ENCODE measurements at regions not wholly inside any gene's neighbourhood (a gene's known extent, or its start where the extent isn't known, plus 50 kb on each side); places are given as distances from the start of the nearest gene placed in this dataset.

GRCh38 chr12:77687321-77687720 is 143.4 kb upstream of the NAV3 start:
- Mint-ChIP-seq H3K9me3 (no peaks in the 10 kb centered on the region), H3K4me3 (no peak overlapping the region), H3K36me3 (ENCODE audit: low read depth) (no peaks in the 10 kb centered on the region), H3K27me3 (ENCODE audit: low read depth) (no peaks in the 10 kb centered on the region), H3K4me1 (ENCODE audit: low read depth) (no peaks in the 10 kb centered on the region), H3K27ac (no peak overlapping the region)
- DNase-seq (ENCODE audit: low spot score): no peak

- Mint-ChIP-seq H3K36me3 (ENCODE audit: low read depth) (no peaks in the 10 kb centered on the region), H3K27me3 (ENCODE audit: low read depth) (no peaks in the 10 kb centered on the region), H3K27ac (no peak overlapping the region), H3K4me3 (no peak overlapping the region), H3K4me1 (ENCODE audit: low read depth) (no peaks in the 10 kb centered on the region), H3K9me3 (no peaks in the 10 kb centered on the region)
- no peak for DNase-seq (ENCODE audit: low spot score)
Measured at GRCh38 chr12:77686760-77687159, 143.9 kb upstream of the NAV3 start.

- no peaks in the 10 kb centered on the region for H3K9me3 Mint-ChIP-seq
Measured at GRCh38 chr12:77685901-77686300, 144.8 kb upstream of the NAV3 start.

GRCh38 chr12:77685112-77685511 is 145.6 kb upstream of the NAV3 start:
- DNase-seq (ENCODE audit: low spot score): no peak

More at GRCh38 chr12:77685901-77686300, 144.8 kb upstream of the NAV3 start:
- DNase-seq (ENCODE audit: low spot score): no peak
- no peaks in the 10 kb centered on the region for H3K27me3 Mint-ChIP-seq (ENCODE audit: low read depth)
- no peak overlapping the region for H3K27ac Mint-ChIP-seq
- no peaks in the 10 kb centered on the region for H3K4me1 Mint-ChIP-seq (ENCODE audit: low read depth)
- no peaks in the 10 kb centered on the region for H3K36me3 Mint-ChIP-seq (ENCODE audit: low read depth)
- no peak overlapping the region for H3K4me3 Mint-ChIP-seq

GRCh38 chr12:77682488-77682887 is 148.2 kb upstream of the NAV3 start:
- Mint-ChIP-seq H3K36me3 (ENCODE audit: low read depth) (no peaks in the 10 kb centered on the region), H3K27ac (no peak overlapping the region), H3K4me3 (no peak overlapping the region), H3K9me3 (no peaks in the 10 kb centered on the region), H3K27me3 (ENCODE audit: low read depth) (no peaks in the 10 kb centered on the region), H3K4me1 (ENCODE audit: low read depth) (no peaks in the 10 kb centered on the region)
- DNase-seq (ENCODE audit: low spot score): no peak

More at GRCh38 chr12:77685112-77685511, 145.6 kb upstream of the NAV3 start:
- Mint-ChIP-seq H3K27me3 (ENCODE audit: low read depth) (no peaks in the 10 kb centered on the region), H3K4me1 (ENCODE audit: low read depth) (no peaks in the 10 kb centered on the region), H3K27ac (no peak overlapping the region), H3K4me3 (no peak overlapping the region), H3K9me3 (no peaks in the 10 kb centered on the region), H3K36me3 (ENCODE audit: low read depth) (no peaks in the 10 kb centered on the region)

GRCh38 chr12:77681726-77682125 is 149.0 kb upstream of the NAV3 start:
- Mint-ChIP-seq H3K27me3 (ENCODE audit: low read depth) (no peaks in the 10 kb centered on the region), H3K4me3 (no peak overlapping the region), H3K4me1 (ENCODE audit: low read depth) (no peaks in the 10 kb centered on the region), H3K9me3 (no peaks in the 10 kb centered on the region), H3K27ac (no peak overlapping the region), H3K36me3 (ENCODE audit: low read depth) (no peaks in the 10 kb centered on the region)
- DNase-seq (ENCODE audit: low spot score): no peak

- Mint-ChIP-seq H3K4me1 (ENCODE audit: low read depth) (no peaks in the 10 kb centered on the region), H3K36me3 (ENCODE audit: low read depth) (no peaks in the 10 kb centered on the region), H3K27me3 (ENCODE audit: low read depth) (no peaks in the 10 kb centered on the region), H3K27ac (no peak overlapping the region), H3K9me3 (no peaks in the 10 kb centered on the region), H3K4me3 (no peak overlapping the region)
- DNase-seq (ENCODE audit: low spot score): no peak
Measured at GRCh38 chr12:77679686-77680085, 151.0 kb upstream of the NAV3 start.

GRCh38 chr12:77678621-77679020 is 152.1 kb upstream of the NAV3 start:
- H3K36me3 Mint-ChIP-seq (ENCODE audit: low read depth): no peaks in the 10 kb centered on the region
- no peaks in the 10 kb centered on the region for H3K27me3 Mint-ChIP-seq (ENCODE audit: low read depth)
- H3K4me1 Mint-ChIP-seq (ENCODE audit: low read depth): no peaks in the 10 kb centered on the region
- H3K9me3 Mint-ChIP-seq: no peaks in the 10 kb centered on the region
- no peak for DNase-seq (ENCODE audit: low spot score)
- H3K4me3 Mint-ChIP-seq: no peak overlapping the region
- no peak overlapping the region for H3K27ac Mint-ChIP-seq

GRCh38 chr12:77667101-77667500 is 163.6 kb upstream of the NAV3 start:
- Mint-ChIP-seq H3K4me1 (ENCODE audit: low read depth) (no peaks in the 10 kb centered on the region), H3K9me3 (peaks cover 18% of the 10 kb centered on the region), H3K4me3 (no peak overlapping the region), H3K27me3 (ENCODE audit: low read depth) (no peaks in the 10 kb centered on the region), H3K36me3 (ENCODE audit: low read depth) (no peaks in the 10 kb centered on the region), H3K27ac (no peak overlapping the region)
- no peak for DNase-seq (ENCODE audit: low spot score)

GRCh38 chr12:77648716-77649115 is 182.0 kb upstream of the NAV3 start:
- no peaks in the 10 kb centered on the region for H3K27me3 Mint-ChIP-seq (ENCODE audit: low read depth)
- H3K36me3 Mint-ChIP-seq (ENCODE audit: low read depth): no peaks in the 10 kb centered on the region
- H3K4me1 Mint-ChIP-seq (ENCODE audit: low read depth): no peaks in the 10 kb centered on the region
- peaks cover 5% of the 10 kb centered on the region for H3K9me3 Mint-ChIP-seq
- H3K4me3 Mint-ChIP-seq: no peak overlapping the region
- no peak overlapping the region for H3K27ac Mint-ChIP-seq
- DNase-seq (ENCODE audit: low spot score): no peak

GRCh38 chr12:77645966-77646598 is 184.6 kb upstream of the NAV3 start:
- Mint-ChIP-seq H3K27me3 (ENCODE audit: low read depth) (no peaks in the 10 kb centered on the region), H3K4me1 (ENCODE audit: low read depth) (no peaks in the 10 kb centered on the region), H3K9me3 (no peaks in the 10 kb centered on the region), H3K4me3 (no peak overlapping the region), H3K36me3 (ENCODE audit: low read depth) (no peaks in the 10 kb centered on the region), H3K27ac (no peak overlapping the region)
- DNase-seq (ENCODE audit: low spot score): no peak

GRCh38 chr12:77644915-77645605 is 185.6 kb upstream of the NAV3 start:
- DNase-seq (ENCODE audit: low spot score): no peak
- Mint-ChIP-seq H3K4me3 (no peak overlapping the region), H3K27me3 (ENCODE audit: low read depth) (no peaks in the 10 kb centered on the region), H3K9me3 (no peaks in the 10 kb centered on the region), H3K36me3 (ENCODE audit: low read depth) (no peaks in the 10 kb centered on the region), H3K27ac (no peak overlapping the region), H3K4me1 (ENCODE audit: low read depth) (no peaks in the 10 kb centered on the region)

GRCh38 chr12:77642246-77642645 is 188.4 kb upstream of the NAV3 start:
- H3K4me3 Mint-ChIP-seq: no peak overlapping the region
- no peaks in the 10 kb centered on the region for H3K4me1 Mint-ChIP-seq (ENCODE audit: low read depth)
- H3K27me3 Mint-ChIP-seq (ENCODE audit: low read depth): no peaks in the 10 kb centered on the region

GRCh38 chr12:77640356-77640755 is 190.3 kb upstream of the NAV3 start:
- H3K36me3 Mint-ChIP-seq (ENCODE audit: low read depth): no peaks in the 10 kb centered on the region
- H3K4me1 Mint-ChIP-seq (ENCODE audit: low read depth): no peaks in the 10 kb centered on the region
- no peak for DNase-seq (ENCODE audit: low spot score)
- H3K9me3 Mint-ChIP-seq: no peaks in the 10 kb centered on the region
- no peak overlapping the region for H3K27ac Mint-ChIP-seq
- no peak overlapping the region for H3K4me3 Mint-ChIP-seq
- no peaks in the 10 kb centered on the region for H3K27me3 Mint-ChIP-seq (ENCODE audit: low read depth)

More at GRCh38 chr12:77642246-77642645, 188.4 kb upstream of the NAV3 start:
- H3K9me3 Mint-ChIP-seq: no peaks in the 10 kb centered on the region
- DNase-seq (ENCODE audit: low spot score): no peak
- no peak overlapping the region for H3K27ac Mint-ChIP-seq
- H3K36me3 Mint-ChIP-seq (ENCODE audit: low read depth): no peaks in the 10 kb centered on the region
